Endothelial cell of umbilical vein (primary cell): ENCODE measurements at regions not wholly inside any gene's neighbourhood (a gene's known extent, or its start where the extent isn't known, plus 50 kb on each side); places are given as distances from the start of the nearest gene placed in this dataset.

ENCODE experiments used
- CTCF ChIP-seq, 2 donors: IDR thresholded peaks; 1 replicate in 1 of 2; 2 replicates in 1 of 2; pipeline ENCODE4 v1.5.1; 2011; ENCODE audit warnings: low read length in 2 of 2, mild to moderate bottlenecking in 2 of 2, moderate library complexity in 2 of 2, control low read depth in 1 of 2, inconsistent platforms in 1 of 2, low read depth in 1 of 2; ENCODE audit not compliant: insufficient read depth in 1 of 2; ENCODE audit errors: extremely low read depth in 1 of 2
- EZH2 ChIP-seq: IDR thresholded peaks from 2 replicates; pipeline ENCODE4 v1.6.1; 2012; ENCODE audit warnings: borderline replicate concordance, low read depth, mild to moderate bottlenecking, moderate library complexity, low read length, inconsistent platforms; ENCODE audit not compliant: severe bottlenecking
- FOS ChIP-seq: IDR thresholded peaks from 2 replicates; pipeline ENCODE4 v1.6.1; 2011; ENCODE audit warnings: mild to moderate bottlenecking, low read length, moderate library complexity, borderline replicate concordance; ENCODE audit not compliant: insufficient read depth
- GATA2 ChIP-seq: IDR thresholded peaks from 2 replicates; pipeline ENCODE4 v1.7.0; 2011; ENCODE audit warnings: low read depth, mild to moderate bottlenecking, moderate library complexity, mixed read lengths, low read length; ENCODE audit not compliant: insufficient read length, insufficient read depth
- JUN ChIP-seq: IDR thresholded peaks from 2 replicates; pipeline ENCODE4 v1.6.1; 2011; ENCODE audit warnings: borderline replicate concordance, low read depth; ENCODE audit not compliant: insufficient read length, insufficient read depth
- MYC ChIP-seq: IDR thresholded peaks from one replicate; pipeline ENCODE4 v1.6.1; 2011; ENCODE audit warnings: mild to moderate bottlenecking, low read depth, low read length
- POLR2A ChIP-seq: IDR thresholded peaks from 2 replicates; pipeline ENCODE4 v1.6.1; 2012; ENCODE audit warnings: low read depth, mild to moderate bottlenecking, control low read depth, low read length
- POLR2AphosphoS5 ChIP-seq: IDR thresholded peaks from 2 replicates; pipeline ENCODE4 v1.6.1; 2012; ENCODE audit warnings: low read depth, mild to moderate bottlenecking, control low read depth, low read length, moderate library complexity; ENCODE audit not compliant: insufficient read depth
- TF ChIP-seq, protein P1 (sequence below): IDR thresholded peaks from 2 replicates; pipeline ENCODE4 v1.6.1; 2011; ENCODE audit not compliant: insufficient read depth, insufficient read length

DNA sequence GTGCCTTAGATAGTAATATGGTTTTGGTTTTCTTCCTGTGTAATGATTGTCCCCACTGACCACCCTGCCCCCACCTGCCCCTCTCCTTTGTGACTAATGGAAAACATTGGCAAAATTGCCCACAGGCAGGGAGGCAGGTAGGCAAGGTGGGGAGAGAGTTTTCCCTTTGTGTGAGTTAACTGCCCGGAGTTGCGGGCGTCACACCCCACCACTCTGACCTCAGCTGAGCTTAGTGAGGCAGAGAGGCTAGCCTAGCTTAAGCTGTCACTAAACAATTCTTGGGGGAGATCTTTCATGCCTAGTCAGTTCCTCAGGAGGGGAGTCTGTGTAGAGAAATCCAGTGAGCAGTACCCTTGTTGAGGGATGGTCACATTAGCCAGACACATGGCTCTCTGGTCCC, 245.3 kb downstream of the BCOR start:
- TF ChIP-seq MYC (no peak), FOS (no peak), CTCF (IDR thresholded peaks at IDR 0.05; ENCODE audit: extremely low read depth in 1 of 2, insufficient read depth in 1 of 2, low read depth in 1 of 2, low read length in 2 of 2) (no peak), POLR2AphosphoS5 (no peak), POLR2A (no peak), JUN (no peak), EZH2 (no peak), GATA2 (no peak)
- TF ChIP-seq, protein P1, sequence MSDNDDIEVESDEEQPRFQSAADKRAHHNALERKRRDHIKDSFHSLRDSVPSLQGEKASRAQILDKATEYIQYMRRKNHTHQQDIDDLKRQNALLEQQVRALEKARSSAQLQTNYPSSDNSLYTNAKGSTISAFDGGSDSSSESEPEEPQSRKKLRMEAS, result no peak
